ENCODE measurements at regions not wholly inside any gene's neighbourhood (a gene's known extent, or its start where the extent isn't known, plus 50 kb on each side); places are given as distances from the start of the nearest gene placed in this dataset.

- ATAC-seq: no peak
- Histone ChIP-seq H3K9me3 (no peaks in the 10 kb centered on the region), H3K4me3 (no peak overlapping the region), H3K4me2 (no peak overlapping the region), H3K4me1 (peaks cover 33% of the 10 kb centered on the region; the same call in 2 of the 3 replicates), H3K27ac (no peak overlapping the region)
- no peak for DNase-seq (ENCODE audit: low read depth in 1 of 2, low spot score in 1 of 2)
- TF ChIP-seq RFX5 (IDR thresholded peaks at IDR 0.05) (no peak), MAZ (IDR thresholded peaks at IDR 0.05; ENCODE audit: borderline replicate concordance, low read depth, low read length) (no peak), NFE2L2 (conservative IDR thresholded peaks at IDR 0.05; ENCODE audit: low read length) (no peak), HDAC2 (IDR thresholded peaks at IDR 0.05) (no peak), POLR2AphosphoS2 (conservative IDR thresholded peaks at IDR 0.05; ENCODE audit: low read length) (no peak), REST (IDR thresholded peaks at IDR 0.05) (no peak), MAX (IDR thresholded peaks at IDR 0.05) (no peak), HOXB5 (CRISPR knock-in tag; IDR thresholded peaks at IDR 0.05) (no peak), FOXS1 (CRISPR knock-in tag; IDR thresholded peaks at IDR 0.05) (no peak), HOXB13 (CRISPR knock-in tag; IDR thresholded peaks at IDR 0.05; ENCODE audit: low read depth) (no peak), SREBF2 (IDR thresholded peaks at IDR 0.05) (no peak), ESRRA (IDR thresholded peaks at IDR 0.05; ENCODE audit: borderline replicate concordance, low read length) (no peak), POLR2A (IDR thresholded peaks at IDR 0.05; ENCODE audit: low read length) (no peak)
- 86% methylated on average over 18 of the region's 18 CpGs for whole genome bisulfite sequencing (ENCODE audit: missing lambda C conversion rate)
- ChIA-PET CTCF (no interaction called here), POLR2A (no interaction called here)
- FAIRE-seq: no peak
These were observed 271.5 kb upstream of the SIX2 start for GRCh38 chr2:45280794-45281193.

GRCh38 chr2:45279356-45279755, 270.1 kb upstream of the SIX2 start:
- Histone ChIP-seq H3K27ac (no peak overlapping the region), H3K4me1 (peaks cover 47% of the 10 kb centered on the region), H3K4me2 (no peak overlapping the region), H3K9me3 (no peaks in the 10 kb centered on the region), H3K4me3 (no peak overlapping the region)
- WGBS (ENCODE audit: missing lambda C conversion rate): 92% methylated on average over 2 of the region's 2 CpGs
- POLR2A ChIA-PET: no interaction called here
- ATAC-seq (no peak), FAIRE-seq (no peak), DNase-seq (ENCODE audit: low read depth in 1 of 2, low spot score in 1 of 2) (no peak)
- CTCF ChIA-PET: interaction anchor here (0.7 to 1.8 kb wide), 3 partner anchors 17 to 500 kb away, joined by 3 to 7 read pairs (median 3); no protein-coding TSS in a partner anchor
- TF ChIP-seq E2F6 (IDR thresholded peaks at IDR 0.05; ENCODE audit: borderline replicate concordance, low read depth) (no peak), CBX8 (IDR thresholded peaks at IDR 0.05) (no peak), MAZ (IDR thresholded peaks at IDR 0.05; ENCODE audit: borderline replicate concordance, low read depth, low read length) (no peak), HEYL (CRISPR knock-in tag; IDR thresholded peaks at IDR 0.05) (no peak), ZFP36 (IDR thresholded peaks at IDR 0.05; ENCODE audit: borderline replicate concordance, partially characterized antibody) (no peak), POLR2AphosphoS2 (conservative IDR thresholded peaks at IDR 0.05; ENCODE audit: low read length) (no peak), HES2 (IDR thresholded peaks at IDR 0.05) (no peak), CHD2 (IDR thresholded peaks at IDR 0.05; ENCODE audit: low read length, partially characterized antibody) (no peak), TP53 (CRISPR knock-in tag; IDR thresholded peaks at IDR 0.05) (no peak), KDM1A (IDR thresholded peaks at IDR 0.05; ENCODE audit: low read depth) (no peak), ZC3H11A (IDR thresholded peaks at IDR 0.05) (no peak), PHF8 (IDR thresholded peaks at IDR 0.05; ENCODE audit: borderline replicate concordance, low read depth) (no peak), JUN (IDR thresholded peaks at IDR 0.05) (no peak), FOSL2 (IDR thresholded peaks at IDR 0.05) (no peak), FOSL2 (CRISPR knock-in tag; IDR thresholded peaks at IDR 0.05) (no peak), RARB (CRISPR knock-in tag; IDR thresholded peaks at IDR 0.05) (no peak), ATOH8 (CRISPR knock-in tag; IDR thresholded peaks at IDR 0.05; ENCODE audit: low read depth) (no peak), REST (IDR thresholded peaks at IDR 0.05) (no peak), CEBPB (IDR thresholded peaks at IDR 0.05) (no peak)

Measured in A549 (cell line).